PC-3 (cell line): ENCODE measurements at regions not wholly inside any gene's neighbourhood (a gene's known extent, or its start where the extent isn't known, plus 50 kb on each side); places are given as distances from the start of the nearest gene placed in this dataset.

Experiments used
- CTCF ChIP-seq: fragments of 300-600 bp; sonication (generic); conservative IDR thresholded peaks from 2 replicates; pipeline ENCODE4 v1.5.1; 2017; ENCODE audit warnings: antibody characterized with exemption, low read depth, mild to moderate bottlenecking, low read length
- EZH2phosphoT487 ChIP-seq: fragments of 300-600 bp; sonication (generic); IDR thresholded peaks from 2 replicates; pipeline ENCODE4 v1.6.1; 2018; ENCODE audit warnings: mild to moderate bottlenecking, antibody characterized with exemption, low read length, borderline replicate concordance

DNA sequence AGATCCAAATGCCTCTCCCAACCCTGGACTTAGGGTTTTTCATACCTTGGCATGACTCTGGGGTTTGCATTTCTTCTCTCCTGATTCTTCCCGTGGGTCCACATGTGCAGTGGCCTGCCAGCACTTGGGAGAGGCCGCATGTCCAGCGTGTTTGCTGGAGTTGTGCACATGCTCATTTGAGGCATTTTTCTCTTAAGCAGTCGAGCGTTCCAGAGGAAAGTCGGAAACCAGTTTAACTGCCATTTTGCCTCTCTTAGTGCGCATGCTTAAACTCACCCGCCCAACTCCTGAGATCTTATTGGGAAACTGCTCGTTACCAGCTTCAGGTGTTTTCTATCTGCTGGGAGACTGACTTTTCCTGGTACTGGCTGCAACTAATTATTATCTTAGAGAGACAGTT, 888.4 kb upstream of the PHF14 start:
- no peak for TF ChIP-seq CTCF
- no peak for TF ChIP-seq EZH2phosphoT487
